Rectal smooth muscle tissue (tissue), 1 donor: ENCODE measurements at regions not wholly inside any gene's neighbourhood (a gene's known extent, or its start where the extent isn't known, plus 50 kb on each side); places are given as distances from the start of the nearest gene placed in this dataset.

Experiments
- H3K27ac ChIP-seq: one replicate; pipeline ENCODE4 v1.7.0; 2013; ENCODE audit warnings: low read depth, low read length, inconsistent platforms
- H3K27me3 ChIP-seq: one replicate; pipeline ENCODE4 v1.7.0; 2013; ENCODE audit warnings: low read length; ENCODE audit not compliant: control insufficient read depth, insufficient read depth
- H3K36me3 ChIP-seq: one replicate; pipeline ENCODE4 v1.7.0; 2013; ENCODE audit warnings: low read length; ENCODE audit not compliant: control insufficient read depth, insufficient read depth
- H3K4me1 ChIP-seq: one replicate; pipeline ENCODE4 v1.7.0; 2013; ENCODE audit warnings: low read length; ENCODE audit not compliant: control insufficient read depth, insufficient read depth
- H3K4me3 ChIP-seq: one replicate; pipeline ENCODE4 v1.7.0; 2013; ENCODE audit warnings: low read length
- H3K9ac ChIP-seq: one replicate; pipeline ENCODE4 v1.7.0; 2013; ENCODE audit warnings: low read length

GRCh38 chr21:27713154-27714109, 746.5 kb upstream of the ADAMTS5 start:
- Histone ChIP-seq H3K9ac (no peak overlapping the region), H3K27me3 (no peaks in the 10 kb centered on the region), H3K4me1 (peaks cover 10% of the 10 kb centered on the region), H3K36me3 (no peaks in the 10 kb centered on the region), H3K4me3 (no peak overlapping the region), H3K27ac (peak overlapping the region; percentile 70)

- no peak overlapping the region for H3K4me3 ChIP-seq
- no peak overlapping the region for H3K27ac ChIP-seq
- H3K4me1 ChIP-seq = no peaks in the 10 kb centered on the region
- H3K36me3 ChIP-seq = no peaks in the 10 kb centered on the region
- H3K9ac ChIP-seq = no peak overlapping the region
- H3K27me3 ChIP-seq = no peaks in the 10 kb centered on the region
Observed at GRCh38 chr21:27704567-27705166, 737.8 kb upstream of the ADAMTS5 start.

- no peak overlapping the region for H3K27ac ChIP-seq
- H3K4me1 ChIP-seq = no peaks in the 10 kb centered on the region
- no peaks in the 10 kb centered on the region for H3K36me3 ChIP-seq
- H3K4me3 ChIP-seq = no peak overlapping the region
- no peaks in the 10 kb centered on the region for H3K27me3 ChIP-seq
- no peak overlapping the region for H3K9ac ChIP-seq
Observed at GRCh38 chr21:27703791-27704190, 736.9 kb upstream of the ADAMTS5 start.

GRCh38 chr21:27700974-27701614, 734.2 kb upstream of the ADAMTS5 start:
- no peaks in the 10 kb centered on the region for H3K27me3 ChIP-seq
- no peak overlapping the region for H3K9ac ChIP-seq
- H3K36me3 ChIP-seq = no peaks in the 10 kb centered on the region
- no peak overlapping the region for H3K4me3 ChIP-seq
- H3K27ac ChIP-seq = no peak overlapping the region
- no peaks in the 10 kb centered on the region for H3K4me1 ChIP-seq

GRCh38 chr21:27695246-27695645, 728.4 kb upstream of the ADAMTS5 start:
- Histone ChIP-seq H3K36me3 (no peaks in the 10 kb centered on the region), H3K4me3 (no peak overlapping the region), H3K4me1 (no peaks in the 10 kb centered on the region), H3K27ac (no peak overlapping the region), H3K9ac (no peak overlapping the region), H3K27me3 (no peaks in the 10 kb centered on the region)

GRCh38 chr21:27694667-27695066, 727.8 kb upstream of the ADAMTS5 start:
- H3K27ac ChIP-seq = no peak overlapping the region
- H3K27me3 ChIP-seq = no peaks in the 10 kb centered on the region
- no peak overlapping the region for H3K4me3 ChIP-seq
- no peaks in the 10 kb centered on the region for H3K36me3 ChIP-seq
- no peak overlapping the region for H3K9ac ChIP-seq
- no peaks in the 10 kb centered on the region for H3K4me1 ChIP-seq

GRCh38 chr21:27693376-27693775, 726.5 kb upstream of the ADAMTS5 start:
- no peaks in the 10 kb centered on the region for H3K36me3 ChIP-seq
- H3K27me3 ChIP-seq = no peaks in the 10 kb centered on the region
- no peaks in the 10 kb centered on the region for H3K4me1 ChIP-seq
- no peak overlapping the region for H3K4me3 ChIP-seq
- no peak overlapping the region for H3K27ac ChIP-seq
- H3K9ac ChIP-seq = no peak overlapping the region

GRCh38 chr21:27691516-27691915, 724.6 kb upstream of the ADAMTS5 start:
- no peak overlapping the region for H3K9ac ChIP-seq

GRCh38 chr21:27691006-27691405, 724.1 kb upstream of the ADAMTS5 start:
- H3K27me3 ChIP-seq = no peaks in the 10 kb centered on the region
- H3K4me1 ChIP-seq = no peaks in the 10 kb centered on the region
- no peaks in the 10 kb centered on the region for H3K36me3 ChIP-seq
- no peak overlapping the region for H3K4me3 ChIP-seq
- no peak overlapping the region for H3K27ac ChIP-seq
- H3K9ac ChIP-seq = no peak overlapping the region

More at GRCh38 chr21:27691516-27691915, 724.6 kb upstream of the ADAMTS5 start:
- Histone ChIP-seq H3K36me3 (no peaks in the 10 kb centered on the region), H3K4me1 (no peaks in the 10 kb centered on the region), H3K4me3 (no peak overlapping the region), H3K27me3 (no peaks in the 10 kb centered on the region), H3K27ac (no peak overlapping the region)

- Histone ChIP-seq H3K9ac (no peak overlapping the region), H3K27me3 (no peaks in the 10 kb centered on the region), H3K4me1 (no peaks in the 10 kb centered on the region), H3K36me3 (no peaks in the 10 kb centered on the region), H3K27ac (no peak overlapping the region), H3K4me3 (no peak overlapping the region)
Observed at GRCh38 chr21:27690426-27690825, 723.5 kb upstream of the ADAMTS5 start.

- Histone ChIP-seq H3K4me1 (no peaks in the 10 kb centered on the region), H3K27me3 (no peaks in the 10 kb centered on the region), H3K36me3 (no peaks in the 10 kb centered on the region), H3K4me3 (no peak overlapping the region), H3K9ac (no peak overlapping the region), H3K27ac (no peak overlapping the region)
Observed at GRCh38 chr21:27688773-27689172, 721.9 kb upstream of the ADAMTS5 start.

- Histone ChIP-seq H3K27me3 (no peaks in the 10 kb centered on the region), H3K36me3 (no peaks in the 10 kb centered on the region), H3K4me3 (no peak overlapping the region), H3K4me1 (peaks cover 5% of the 10 kb centered on the region), H3K27ac (no peak overlapping the region), H3K9ac (no peak overlapping the region)
Observed at GRCh38 chr21:27683292-27683691, 716.4 kb upstream of the ADAMTS5 start.
